ENCODE measurements at regions not wholly inside any gene's neighbourhood (a gene's known extent, or its start where the extent isn't known, plus 50 kb on each side); places are given as distances from the start of the nearest gene placed in this dataset.
A peak's percentile ranks its signal among the peaks of the same experiment; 100 is the strongest.
"Not testable (repeated sequence)": the region's sequence is repeated elsewhere in the genome, so short reads cannot be mapped to it uniquely, and the experiment has no call there.

DNA sequence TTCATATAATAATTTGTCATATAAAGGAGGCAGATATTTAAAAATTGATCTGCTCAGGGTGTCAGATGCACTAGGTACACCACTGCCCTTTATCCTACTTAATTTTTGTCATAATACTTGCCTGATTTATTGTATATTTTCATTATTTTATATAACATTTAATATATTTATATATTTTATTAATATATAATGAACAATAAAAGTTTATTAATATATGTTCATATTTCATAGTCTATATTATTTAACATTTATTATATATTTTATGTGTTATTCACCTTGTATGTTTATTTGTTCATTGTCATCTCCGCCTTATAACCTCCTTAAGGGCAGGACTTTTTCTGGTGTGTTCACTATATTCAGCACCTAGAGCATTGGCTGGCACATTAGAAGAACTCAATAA is 232.4 kb upstream of the AMIGO2 start:
- Histone ChIP-seq H3K36me3 (ENCODE audit: control insufficient read depth, insufficient read depth, low read length) (no peaks in the 10 kb centered on the region), H3K27ac (ENCODE audit: low read depth, low read length, severe bottlenecking) (no peak overlapping the region), H3K9me3 (ENCODE audit: control insufficient read depth, low read length) (no peaks in the 10 kb centered on the region), H3K4me3 (ENCODE audit: extremely low read depth, insufficient read depth, low read length, poor library complexity, severe bottlenecking) (no peak overlapping the region), H3K4me1 (ENCODE audit: control insufficient read depth, insufficient read depth, low read length, poor library complexity, severe bottlenecking) (peaks cover 4% of the 10 kb centered on the region)
- no CpG with 5 or more reads among the region's 1 CpG for WGBS, 2 experiments (ENCODE audit: insufficient coverage in 2 of 2)

DNA sequence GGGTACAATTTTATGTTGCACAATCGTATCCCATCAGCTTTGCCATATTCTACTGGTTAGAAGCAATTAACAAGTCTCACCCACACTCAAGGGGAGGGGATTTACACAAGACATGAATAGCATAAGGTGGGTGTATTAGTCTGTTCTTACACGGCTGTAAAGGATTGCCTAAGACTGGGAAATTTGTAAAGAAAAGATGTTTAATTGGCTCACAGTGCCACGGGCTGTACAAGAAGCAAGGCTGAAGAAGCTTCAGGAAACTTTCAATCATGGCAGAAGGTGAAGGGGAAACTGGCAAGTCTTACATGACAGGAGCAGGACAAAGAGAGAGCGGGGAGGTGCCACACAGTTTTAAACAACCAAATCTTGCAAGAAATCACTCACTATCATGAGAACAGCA is 231.8 kb upstream of the AMIGO2 start:
- no peak overlapping the region for H3K27ac ChIP-seq (ENCODE audit: low read depth, low read length, severe bottlenecking)
- WGBS, 2 experiments (ENCODE audit: insufficient coverage in 2 of 2), result 93% methylated on average over 3 of the region's 4 CpGs
- no peak overlapping the region for H3K4me3 ChIP-seq (ENCODE audit: extremely low read depth, insufficient read depth, low read length, poor library complexity, severe bottlenecking)
- no peaks in the 10 kb centered on the region for H3K9me3 ChIP-seq (ENCODE audit: control insufficient read depth, low read length)
- H3K4me1 ChIP-seq (ENCODE audit: control insufficient read depth, insufficient read depth, low read length, poor library complexity, severe bottlenecking), result peaks cover 4% of the 10 kb centered on the region
- H3K36me3 ChIP-seq (ENCODE audit: control insufficient read depth, insufficient read depth, low read length), result no peaks in the 10 kb centered on the region

DNA sequence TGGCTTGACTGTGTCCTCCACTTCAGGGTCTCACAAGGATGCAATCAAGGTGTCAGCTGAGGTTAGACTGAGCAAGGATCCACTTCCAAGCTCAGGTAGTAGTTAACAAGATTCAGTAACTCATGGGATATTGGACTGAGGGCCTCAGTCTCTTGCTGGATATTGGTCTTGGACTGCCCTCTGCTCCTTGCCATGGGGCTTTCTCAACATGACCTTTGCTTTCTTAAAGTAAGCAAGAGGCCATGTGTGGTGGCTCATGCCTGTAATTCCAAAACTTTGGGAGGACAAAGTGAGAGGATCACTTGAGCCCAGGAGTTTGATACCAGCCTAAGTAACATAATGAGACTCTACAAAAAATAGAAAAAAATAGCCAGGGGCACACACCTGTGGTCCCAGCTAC is 231.3 kb upstream of the AMIGO2 start:
- Histone ChIP-seq H3K4me1 (ENCODE audit: control insufficient read depth, insufficient read depth, low read length, poor library complexity, severe bottlenecking) (peaks cover 4% of the 10 kb centered on the region), H3K9me3 (ENCODE audit: control insufficient read depth, low read length) (no peaks in the 10 kb centered on the region), H3K4me3 (ENCODE audit: extremely low read depth, insufficient read depth, low read length, poor library complexity, severe bottlenecking) (no peak overlapping the region), H3K36me3 (ENCODE audit: control insufficient read depth, insufficient read depth, low read length) (no peaks in the 10 kb centered on the region), H3K27ac (ENCODE audit: low read depth, low read length, severe bottlenecking) (no peak overlapping the region)

DNA sequence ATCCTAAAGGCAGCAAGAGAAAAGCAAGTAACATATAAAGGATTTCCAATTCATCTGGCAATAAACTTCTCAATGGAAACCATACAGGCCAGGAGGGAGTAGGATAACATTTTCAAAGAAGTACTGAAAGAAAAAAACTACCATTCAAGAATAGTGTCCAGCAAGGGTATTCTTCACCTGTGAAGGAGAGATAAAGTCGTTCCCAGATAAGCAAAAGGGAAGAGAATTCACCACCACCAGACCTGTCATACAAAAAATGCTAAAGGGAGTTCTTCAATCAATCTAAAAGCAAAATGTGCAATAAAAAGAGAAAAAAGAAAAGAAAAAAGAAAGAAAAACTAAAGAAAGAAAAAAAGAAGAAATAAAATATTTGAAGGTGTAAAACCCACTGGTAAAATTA is 228.9 kb upstream of the AMIGO2 start:
- Histone ChIP-seq H3K4me1 (ENCODE audit: control insufficient read depth, insufficient read depth, low read length, poor library complexity, severe bottlenecking) (peaks cover 4% of the 10 kb centered on the region), H3K9me3 (ENCODE audit: control insufficient read depth, low read length) (peaks cover 4% of the 10 kb centered on the region), H3K4me3 (ENCODE audit: extremely low read depth, insufficient read depth, low read length, poor library complexity, severe bottlenecking) (no peak overlapping the region), H3K27ac (ENCODE audit: low read depth, low read length, severe bottlenecking) (no peak overlapping the region), H3K36me3 (ENCODE audit: control insufficient read depth, insufficient read depth, low read length) (no peaks in the 10 kb centered on the region)
- no CpG with 5 or more reads among the region's 1 CpG for WGBS, 2 experiments (ENCODE audit: insufficient coverage in 2 of 2)

DNA sequence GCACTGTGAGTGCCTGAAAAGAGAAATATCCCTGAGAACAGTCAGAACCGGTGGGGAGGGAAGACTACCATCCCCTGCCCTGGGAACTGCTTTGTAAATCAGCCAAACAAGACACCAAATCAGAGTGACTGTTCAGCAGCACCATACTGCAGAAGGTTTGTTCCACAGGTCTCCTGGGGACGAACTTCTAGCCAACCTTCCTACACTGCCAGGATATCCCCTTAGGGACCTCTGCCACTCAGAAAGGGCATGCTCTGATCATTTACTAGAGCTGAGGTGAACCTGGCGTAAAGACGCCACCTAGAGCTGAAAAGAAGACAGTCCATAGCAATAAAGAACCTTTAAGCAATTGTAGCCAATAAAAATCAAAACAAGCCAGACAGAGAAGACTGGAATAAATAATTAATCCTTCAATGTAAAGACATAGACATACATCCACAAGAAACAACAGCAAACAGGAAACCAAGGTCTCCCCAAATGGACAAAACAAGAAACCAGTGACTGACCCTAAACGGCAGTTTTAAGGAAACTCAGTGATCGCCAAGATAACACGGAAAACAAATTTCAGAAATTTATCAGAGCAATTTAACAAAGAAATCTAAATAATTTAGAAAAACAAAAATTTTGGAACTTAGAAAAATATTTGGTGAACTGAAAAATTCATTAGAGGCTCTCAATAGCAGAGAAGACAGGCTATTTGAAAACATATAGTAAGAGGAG is 228.1 kb upstream of the AMIGO2 start:
- H3K4me1 ChIP-seq (ENCODE audit: control insufficient read depth, insufficient read depth, low read length, poor library complexity, severe bottlenecking), result peaks cover 4% of the 10 kb centered on the region
- 32 to 36% methylated on average over 4 of the region's 7 CpGs for WGBS, 2 experiments (ENCODE audit: insufficient coverage in 2 of 2)

DNA sequence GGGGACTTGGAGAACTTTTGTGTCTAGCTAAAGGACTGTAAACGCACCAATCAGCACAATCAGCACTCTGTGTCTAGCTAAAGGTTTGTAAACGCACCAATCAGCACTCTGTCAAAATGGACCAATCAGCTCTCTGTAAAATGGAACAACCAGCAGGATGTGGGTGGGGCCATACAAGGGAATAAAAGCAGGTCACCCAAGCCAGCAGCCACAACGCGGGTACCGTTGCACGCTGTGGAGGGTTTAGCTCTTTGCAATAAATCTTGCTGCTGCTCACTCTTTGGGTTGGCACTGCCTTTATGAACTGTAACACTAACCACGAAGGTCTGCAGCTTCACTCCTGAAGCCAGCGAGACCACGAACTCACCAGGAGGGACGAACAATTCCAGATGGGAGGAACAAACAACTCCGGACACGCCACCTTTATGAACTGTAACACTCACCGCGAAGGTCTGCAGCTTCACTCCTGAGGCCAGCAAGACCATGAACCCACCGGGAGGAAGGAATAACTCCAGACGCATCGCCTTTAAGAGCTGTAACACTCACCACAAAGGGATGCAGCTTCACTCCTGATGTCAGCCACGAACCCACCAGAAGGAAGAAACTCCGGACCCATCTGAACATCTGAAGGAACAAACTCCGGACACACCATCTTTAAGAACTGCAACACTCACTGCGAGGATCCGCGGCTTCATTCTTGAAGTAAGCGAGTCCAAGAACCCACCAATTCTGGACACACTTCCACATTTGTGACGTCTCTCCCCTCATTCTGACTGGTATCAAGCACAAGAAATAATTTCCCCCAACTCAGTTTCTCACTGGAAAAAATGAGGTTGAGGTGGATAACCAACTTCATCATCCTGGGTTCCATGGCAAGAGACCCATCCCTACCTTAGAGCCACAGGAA is 227.3 kb upstream of the AMIGO2 start:
- not testable (repeated sequence) for H3K36me3 ChIP-seq (ENCODE audit: control insufficient read depth, insufficient read depth, low read length); H3K4me3 ChIP-seq (ENCODE audit: extremely low read depth, insufficient read depth, low read length, poor library complexity, severe bottlenecking); H3K27ac ChIP-seq (ENCODE audit: low read depth, low read length, severe bottlenecking); H3K9me3 ChIP-seq (ENCODE audit: control insufficient read depth, low read length)
- H3K4me1 ChIP-seq (ENCODE audit: control insufficient read depth, insufficient read depth, low read length, poor library complexity, severe bottlenecking), result peaks cover 10% of the 10 kb centered on the region
- 93 to 95% methylated on average over 22 of the region's 25 CpGs for WGBS, 2 experiments (ENCODE audit: insufficient coverage in 2 of 2)

More for the DNA sequence above, 228.1 kb upstream of the AMIGO2 start:
- Histone ChIP-seq H3K4me3 (ENCODE audit: extremely low read depth, insufficient read depth, low read length, poor library complexity, severe bottlenecking) (no peak overlapping the region), H3K27ac (ENCODE audit: low read depth, low read length, severe bottlenecking) (no peak overlapping the region), H3K36me3 (ENCODE audit: control insufficient read depth, insufficient read depth, low read length) (no peaks in the 10 kb centered on the region), H3K9me3 (ENCODE audit: control insufficient read depth, low read length) (peaks cover 4% of the 10 kb centered on the region)

DNA sequence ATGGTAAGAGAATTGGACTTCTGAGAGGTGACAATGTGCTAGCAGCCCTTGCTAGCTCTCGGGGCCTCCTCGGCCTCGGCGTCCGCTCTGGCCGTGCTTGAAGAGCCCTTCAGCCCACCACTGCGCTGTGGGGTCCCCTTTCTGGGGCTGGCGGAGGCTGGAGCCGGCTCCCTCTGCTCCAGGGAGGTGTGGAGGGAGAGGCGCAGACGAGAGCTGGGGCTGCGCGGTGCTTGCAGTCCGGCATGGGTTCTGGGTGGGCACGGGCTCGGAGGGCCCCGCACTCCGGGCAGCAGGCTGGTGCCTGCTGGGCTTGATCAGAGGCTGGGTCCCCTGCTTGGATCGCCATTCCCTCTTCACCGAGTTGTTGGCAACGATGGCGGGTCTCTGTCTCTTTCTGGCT is 226.4 kb upstream of the AMIGO2 start:
- no peak overlapping the region for H3K27ac ChIP-seq (ENCODE audit: low read depth, low read length, severe bottlenecking)
- peaks cover 10% of the 10 kb centered on the region for H3K4me1 ChIP-seq (ENCODE audit: control insufficient read depth, insufficient read depth, low read length, poor library complexity, severe bottlenecking)
- WGBS, 2 experiments (ENCODE audit: insufficient coverage in 2 of 2), result 98% methylated on average over 14 to 16 of the region's 22 CpGs
- no peaks in the 10 kb centered on the region for H3K36me3 ChIP-seq (ENCODE audit: control insufficient read depth, insufficient read depth, low read length)
- peaks cover 4% of the 10 kb centered on the region for H3K9me3 ChIP-seq (ENCODE audit: control insufficient read depth, low read length)
- H3K4me3 ChIP-seq (ENCODE audit: extremely low read depth, insufficient read depth, low read length, poor library complexity, severe bottlenecking), result no peak overlapping the region

DNA sequence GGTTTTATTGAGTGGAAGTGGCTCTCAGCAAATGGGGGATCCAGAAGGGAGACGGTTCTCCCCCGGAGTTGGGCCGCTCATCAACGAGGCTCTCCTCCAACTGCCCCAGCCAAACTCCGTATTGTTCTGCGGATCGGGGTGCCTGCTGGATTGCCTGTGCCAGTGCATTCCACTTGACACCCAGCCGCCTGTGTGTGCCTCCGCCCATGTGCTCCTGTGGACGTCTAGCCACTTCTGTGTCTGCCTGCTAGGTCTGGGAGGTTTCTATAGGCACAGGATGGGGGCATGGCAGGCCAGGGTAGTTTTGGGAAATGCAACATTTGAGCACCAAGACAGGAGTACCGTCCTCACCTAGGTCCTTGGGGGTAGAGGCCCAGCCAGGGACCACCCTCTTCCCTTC is 225.7 kb upstream of the AMIGO2 start:
- H3K4me1 ChIP-seq (ENCODE audit: control insufficient read depth, insufficient read depth, low read length, poor library complexity, severe bottlenecking), result peaks cover 10% of the 10 kb centered on the region
- H3K9me3 ChIP-seq (ENCODE audit: control insufficient read depth, low read length), result peaks cover 4% of the 10 kb centered on the region
- no peaks in the 10 kb centered on the region for H3K36me3 ChIP-seq (ENCODE audit: control insufficient read depth, insufficient read depth, low read length)
- no peak overlapping the region for H3K27ac ChIP-seq (ENCODE audit: low read depth, low read length, severe bottlenecking)
- 97 to 98% methylated on average over 9 to 10 of the region's 11 CpGs for WGBS, 2 experiments (ENCODE audit: insufficient coverage in 2 of 2)
- no peak overlapping the region for H3K4me3 ChIP-seq (ENCODE audit: extremely low read depth, insufficient read depth, low read length, poor library complexity, severe bottlenecking)

DNA sequence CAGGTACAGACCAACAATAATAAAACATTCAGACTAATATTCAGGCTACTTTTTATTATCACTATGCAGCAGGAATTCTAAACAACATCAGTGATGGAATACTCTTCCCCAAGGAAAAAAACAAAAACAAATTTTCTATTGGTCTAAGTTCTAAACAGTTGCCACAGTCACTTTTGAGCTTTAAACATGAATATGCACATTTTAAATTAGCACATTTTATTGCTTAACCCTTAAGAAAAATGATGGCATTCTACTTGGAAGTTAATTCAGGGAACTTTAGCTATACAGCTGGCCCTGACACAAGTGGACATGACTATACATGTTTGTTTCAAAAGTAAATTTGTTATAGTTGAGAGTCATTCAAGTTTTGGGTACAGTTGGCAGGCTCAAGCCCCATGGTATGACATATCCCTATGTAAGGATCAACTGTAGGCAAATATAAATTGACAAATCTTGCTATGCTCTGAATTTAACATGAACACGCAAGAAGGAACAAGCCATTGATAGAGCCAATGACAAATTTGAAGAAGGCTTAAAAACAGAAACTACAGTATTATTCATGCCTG is 224.3 kb upstream of the AMIGO2 start:
- H3K9me3 ChIP-seq (ENCODE audit: control insufficient read depth, low read length), result peaks cover 4% of the 10 kb centered on the region
- WGBS, 2 experiments (ENCODE audit: insufficient coverage in 2 of 2), result no CpG with 5 or more reads among the region's 1 CpG
- no peak overlapping the region for H3K27ac ChIP-seq (ENCODE audit: low read depth, low read length, severe bottlenecking)
- H3K4me3 ChIP-seq (ENCODE audit: extremely low read depth, insufficient read depth, low read length, poor library complexity, severe bottlenecking), result no peak overlapping the region
- no peaks in the 10 kb centered on the region for H3K36me3 ChIP-seq (ENCODE audit: control insufficient read depth, insufficient read depth, low read length)
- H3K4me1 ChIP-seq (ENCODE audit: control insufficient read depth, insufficient read depth, low read length, poor library complexity, severe bottlenecking), result peaks cover 10% of the 10 kb centered on the region

DNA sequence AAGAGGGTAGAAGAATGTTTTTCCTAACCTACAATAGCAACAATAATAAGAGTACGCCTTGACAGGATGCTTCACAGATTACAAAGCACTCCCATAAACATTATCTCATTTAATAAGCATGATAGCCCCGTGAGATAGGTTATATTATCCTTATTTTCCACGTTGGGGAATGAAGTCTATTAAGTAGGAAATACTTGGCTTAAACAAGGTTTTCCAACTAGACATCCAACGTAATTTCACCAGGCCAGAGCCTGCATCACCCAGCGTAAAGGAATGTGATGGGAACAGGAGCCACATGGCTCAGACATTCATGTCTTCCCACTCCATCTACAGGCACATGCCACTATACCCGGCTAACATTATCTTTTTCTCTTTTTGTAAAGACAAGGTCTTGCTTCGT is 223.4 kb upstream of the AMIGO2 start:
- no peaks in the 10 kb centered on the region for H3K36me3 ChIP-seq (ENCODE audit: control insufficient read depth, insufficient read depth, low read length)
- peaks cover 4% of the 10 kb centered on the region for H3K9me3 ChIP-seq (ENCODE audit: control insufficient read depth, low read length)

More for the DNA sequence above, 223.4 kb upstream of the AMIGO2 start:
- H3K4me3 ChIP-seq (ENCODE audit: extremely low read depth, insufficient read depth, low read length, poor library complexity, severe bottlenecking), result no peak overlapping the region
- H3K27ac ChIP-seq (ENCODE audit: low read depth, low read length, severe bottlenecking), result peak overlapping the region; percentile 23
- WGBS, 2 experiments (ENCODE audit: insufficient coverage in 2 of 2), result 92 to 93% methylated on average over 3 to 4 of the region's 7 CpGs
- peaks cover 10% of the 10 kb centered on the region for H3K4me1 ChIP-seq (ENCODE audit: control insufficient read depth, insufficient read depth, low read length, poor library complexity, severe bottlenecking)
